GM23338 (cell line): ENCODE measurements at regions not wholly inside any gene's neighbourhood (a gene's known extent, or its start where the extent isn't known, plus 50 kb on each side); places are given as distances from the start of the nearest gene placed in this dataset.

ENCODE experiments used
- ATAC-seq: fragments of 200-7000 bp; cut with Tn5 transposase; 3 replicates; pipeline ENCODE4 v1.9.1; 2020
- DNase-seq: peaks from one replicate; pipeline ENCODE4 v3.0.0-alpha.2; 2015; ENCODE audit warnings: low spot score
- H2AFZ ChIP-seq: fragments of 200-600 bp; sonication (generic); 2 replicates; pipeline ENCODE4 v1.8.0; 2016; ENCODE audit warnings: antibody characterized with exemption, mild to moderate bottlenecking, moderate library complexity
- H3F3A ChIP-seq: fragments of 200-600 bp; sonication (generic); replicated peaks from 2 replicates; pipeline ENCODE4 v1.8.0; 2017; ENCODE audit warnings: antibody characterized with exemption, mixed run types, low read depth
- H3K27ac ChIP-seq: fragments of 200-600 bp; sonication (generic); 2 replicates; pipeline ENCODE4 v1.6.1; 2016; ENCODE audit warnings: low read depth
- H3K27me3 ChIP-seq: fragments of 200-600 bp; sonication (generic); 2 replicates; pipeline ENCODE4 v1.8.0; 2016; ENCODE audit warnings: mild to moderate bottlenecking, mixed run types, moderate library complexity; ENCODE audit not compliant: insufficient read depth
- H3K36me3 ChIP-seq: fragments of 200-600 bp; sonication (generic); 2 replicates; pipeline ENCODE4 v1.8.0; 2016; ENCODE audit warnings: mild to moderate bottlenecking; ENCODE audit not compliant: insufficient read depth
- H3K4me1 ChIP-seq: fragments of 200-600 bp; sonication (generic); 2 replicates; pipeline ENCODE4 v1.8.0; 2016; ENCODE audit warnings: mild to moderate bottlenecking, moderate library complexity; ENCODE audit not compliant: insufficient read depth
- H3K4me2 ChIP-seq: fragments of 200-600 bp; sonication (generic); 2 replicates; pipeline ENCODE4 v1.7.1; 2017; ENCODE audit warnings: mixed run types
- H3K4me3 ChIP-seq: fragments of 200-600 bp; sonication (generic); 2 replicates; pipeline ENCODE4 v1.6.1; 2016; ENCODE audit warnings: mixed run types
- H3K79me2 ChIP-seq: fragments of 200-600 bp; sonication (generic); replicated peaks from 2 replicates; pipeline ENCODE4 v1.8.0; 2017; ENCODE audit warnings: mild to moderate bottlenecking; ENCODE audit not compliant: insufficient read depth
- H3K9me2 ChIP-seq: fragments of 200-600 bp; sonication (generic); 2 replicates; pipeline ENCODE4 v1.8.0; 2017; ENCODE audit not compliant: insufficient read depth
- H4K20me1 ChIP-seq: fragments of 200-600 bp; sonication (generic); replicated peaks from 2 replicates; pipeline ENCODE4 v1.8.0; 2017; ENCODE audit warnings: mild to moderate bottlenecking; ENCODE audit not compliant: insufficient read depth
- H3K27ac Mint-ChIP-seq: 2 replicates; pipeline ENCODE4 v1.8.0; 2020; ENCODE audit warnings: inconsistent platforms, mild to moderate bottlenecking, moderate library complexity, mixed read lengths
- H3K27me3 Mint-ChIP-seq: 3 replicates; pipeline ENCODE4 v1.8.0; 2022; ENCODE audit warnings: low read depth, mild to moderate bottlenecking, moderate library complexity, mixed read lengths, inconsistent platforms; ENCODE audit not compliant: insufficient read depth, poor library complexity
- H3K36me3 Mint-ChIP-seq: 3 replicates; pipeline ENCODE4 v1.8.0; 2021; ENCODE audit warnings: low read depth, mild to moderate bottlenecking, inconsistent platforms, moderate library complexity, mixed read lengths
- H3K4me1 Mint-ChIP-seq: 3 replicates; pipeline ENCODE4 v1.8.0; 2020; ENCODE audit warnings: mild to moderate bottlenecking, inconsistent platforms, mixed read lengths
- H3K4me3 Mint-ChIP-seq: 3 replicates; pipeline ENCODE4 v1.8.0; 2021; ENCODE audit warnings: moderate library complexity, mild to moderate bottlenecking, inconsistent platforms, mixed read lengths
- H3K9me3 Mint-ChIP-seq: 3 replicates; pipeline ENCODE4 v1.8.0; 2020; ENCODE audit warnings: moderate library complexity, mild to moderate bottlenecking, inconsistent platforms, mixed read lengths
- EZH2phosphoT487 ChIP-seq: fragments of 200-600 bp; sonication (generic); IDR thresholded peaks from one replicate; pipeline ENCODE4 v1.8.1; 2018; ENCODE audit warnings: antibody characterized with exemption; ENCODE audit not compliant: unreplicated experiment
- POLR2AphosphoS5 ChIP-seq: IDR thresholded peaks from 2 replicates; pipeline ENCODE4 v1.6.1; 2016; ENCODE audit warnings: antibody characterized with exemption, low read depth
- STAT1 ChIP-seq: IDR thresholded peaks from one replicate; pipeline ENCODE4 v1.6.1; 2016; ENCODE audit warnings: antibody characterized with exemption; ENCODE audit not compliant: unreplicated experiment
- ZNF114 ChIP-seq: fragments of 250-450 bp; sonication (Bioruptor Pico); IDR thresholded peaks from 2 replicates; pipeline ENCODE4 v1.5.0; 2020; ENCODE audit warnings: mild to moderate bottlenecking, moderate library complexity
- TF ChIP-seq, protein P1 (sequence below), 2 experiments: fragments of 200-600 bp in 1 of 2; sonication (generic) in 1 of 2; conservative IDR thresholded peaks; 2 replicates each; pipeline versions ENCODE4 v1.5.1 to v1.6.1; 2016 to 2017; ENCODE audit warnings: antibody characterized with exemption in 2 of 2, low read depth in 2 of 2, mild to moderate bottlenecking in 2 of 2, moderate library complexity in 1 of 2
- TF ChIP-seq, protein P2 (sequence below): fragments of 250-450 bp; sonication (Bioruptor Pico); IDR thresholded peaks from 2 replicates; pipeline ENCODE4 v1.5.0; 2020; ENCODE audit warnings: mild to moderate bottlenecking, moderate library complexity

DNA sequence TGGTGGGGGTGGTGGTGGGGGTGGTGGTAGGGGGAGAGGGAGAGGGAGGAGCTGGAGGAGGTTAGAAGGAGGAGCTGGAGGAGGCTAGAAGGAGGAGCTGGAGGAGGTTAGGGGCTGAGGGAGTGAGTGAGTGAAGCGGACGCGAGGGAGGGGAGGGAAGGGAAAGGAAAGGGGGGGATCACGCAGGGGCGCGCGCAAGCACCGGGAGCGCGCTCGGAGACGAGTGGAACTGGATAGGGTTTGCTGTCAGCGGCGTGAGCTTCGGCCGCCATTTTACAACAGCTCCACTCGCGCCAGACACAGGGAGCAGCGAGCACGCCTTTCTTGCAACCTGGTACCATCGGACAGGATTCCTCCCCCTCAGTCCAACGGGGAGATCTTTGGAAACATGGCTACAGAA is 90.5 kb upstream of the FERMT1 start:
- Mint-ChIP-seq H3K27ac (no peak overlapping the region), H3K27me3 (peaks cover 7% of the 10 kb centered on the region), H3K36me3 (no peaks in the 10 kb centered on the region), H3K9me3 (no peaks in the 10 kb centered on the region; the same call in 2 of the 3 replicates), H3K4me1 (no peaks in the 10 kb centered on the region), H3K4me3 (no peak overlapping the region)
- Histone ChIP-seq H3K4me3 (no peak overlapping the region), H3K4me1 (no peaks in the 10 kb centered on the region), H3K27me3 (no peaks in the 10 kb centered on the region), H3K4me2 (no peak overlapping the region), H3K36me3 (no peaks in the 10 kb centered on the region), H4K20me1 (no peaks in the 10 kb centered on the region), H3F3A (no peaks in the 10 kb centered on the region), H3K9me2 (peaks cover 12% of the 10 kb centered on the region; the same call in 1 of the 2 replicates), H3K79me2 (no peaks in the 10 kb centered on the region), H3K27ac (no peak overlapping the region), H2AFZ (no peak overlapping the region)
- ATAC-seq (no peak), DNase-seq (no peak)
- TF ChIP-seq ZNF114 (CRISPR knock-in tag) (no peak), EZH2phosphoT487 (no peak), POLR2AphosphoS5 (no peak), STAT1 (no peak)
- TF ChIP-seq, protein P1, sequence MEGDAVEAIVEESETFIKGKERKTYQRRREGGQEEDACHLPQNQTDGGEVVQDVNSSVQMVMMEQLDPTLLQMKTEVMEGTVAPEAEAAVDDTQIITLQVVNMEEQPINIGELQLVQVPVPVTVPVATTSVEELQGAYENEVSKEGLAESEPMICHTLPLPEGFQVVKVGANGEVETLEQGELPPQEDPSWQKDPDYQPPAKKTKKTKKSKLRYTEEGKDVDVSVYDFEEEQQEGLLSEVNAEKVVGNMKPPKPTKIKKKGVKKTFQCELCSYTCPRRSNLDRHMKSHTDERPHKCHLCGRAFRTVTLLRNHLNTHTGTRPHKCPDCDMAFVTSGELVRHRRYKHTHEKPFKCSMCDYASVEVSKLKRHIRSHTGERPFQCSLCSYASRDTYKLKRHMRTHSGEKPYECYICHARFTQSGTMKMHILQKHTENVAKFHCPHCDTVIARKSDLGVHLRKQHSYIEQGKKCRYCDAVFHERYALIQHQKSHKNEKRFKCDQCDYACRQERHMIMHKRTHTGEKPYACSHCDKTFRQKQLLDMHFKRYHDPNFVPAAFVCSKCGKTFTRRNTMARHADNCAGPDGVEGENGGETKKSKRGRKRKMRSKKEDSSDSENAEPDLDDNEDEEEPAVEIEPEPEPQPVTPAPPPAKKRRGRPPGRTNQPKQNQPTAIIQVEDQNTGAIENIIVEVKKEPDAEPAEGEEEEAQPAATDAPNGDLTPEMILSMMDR (conservative IDR thresholded peaks at IDR 0.05; ENCODE audit: low read depth in 2 of 2) = no peak
- TF ChIP-seq, protein P2, sequence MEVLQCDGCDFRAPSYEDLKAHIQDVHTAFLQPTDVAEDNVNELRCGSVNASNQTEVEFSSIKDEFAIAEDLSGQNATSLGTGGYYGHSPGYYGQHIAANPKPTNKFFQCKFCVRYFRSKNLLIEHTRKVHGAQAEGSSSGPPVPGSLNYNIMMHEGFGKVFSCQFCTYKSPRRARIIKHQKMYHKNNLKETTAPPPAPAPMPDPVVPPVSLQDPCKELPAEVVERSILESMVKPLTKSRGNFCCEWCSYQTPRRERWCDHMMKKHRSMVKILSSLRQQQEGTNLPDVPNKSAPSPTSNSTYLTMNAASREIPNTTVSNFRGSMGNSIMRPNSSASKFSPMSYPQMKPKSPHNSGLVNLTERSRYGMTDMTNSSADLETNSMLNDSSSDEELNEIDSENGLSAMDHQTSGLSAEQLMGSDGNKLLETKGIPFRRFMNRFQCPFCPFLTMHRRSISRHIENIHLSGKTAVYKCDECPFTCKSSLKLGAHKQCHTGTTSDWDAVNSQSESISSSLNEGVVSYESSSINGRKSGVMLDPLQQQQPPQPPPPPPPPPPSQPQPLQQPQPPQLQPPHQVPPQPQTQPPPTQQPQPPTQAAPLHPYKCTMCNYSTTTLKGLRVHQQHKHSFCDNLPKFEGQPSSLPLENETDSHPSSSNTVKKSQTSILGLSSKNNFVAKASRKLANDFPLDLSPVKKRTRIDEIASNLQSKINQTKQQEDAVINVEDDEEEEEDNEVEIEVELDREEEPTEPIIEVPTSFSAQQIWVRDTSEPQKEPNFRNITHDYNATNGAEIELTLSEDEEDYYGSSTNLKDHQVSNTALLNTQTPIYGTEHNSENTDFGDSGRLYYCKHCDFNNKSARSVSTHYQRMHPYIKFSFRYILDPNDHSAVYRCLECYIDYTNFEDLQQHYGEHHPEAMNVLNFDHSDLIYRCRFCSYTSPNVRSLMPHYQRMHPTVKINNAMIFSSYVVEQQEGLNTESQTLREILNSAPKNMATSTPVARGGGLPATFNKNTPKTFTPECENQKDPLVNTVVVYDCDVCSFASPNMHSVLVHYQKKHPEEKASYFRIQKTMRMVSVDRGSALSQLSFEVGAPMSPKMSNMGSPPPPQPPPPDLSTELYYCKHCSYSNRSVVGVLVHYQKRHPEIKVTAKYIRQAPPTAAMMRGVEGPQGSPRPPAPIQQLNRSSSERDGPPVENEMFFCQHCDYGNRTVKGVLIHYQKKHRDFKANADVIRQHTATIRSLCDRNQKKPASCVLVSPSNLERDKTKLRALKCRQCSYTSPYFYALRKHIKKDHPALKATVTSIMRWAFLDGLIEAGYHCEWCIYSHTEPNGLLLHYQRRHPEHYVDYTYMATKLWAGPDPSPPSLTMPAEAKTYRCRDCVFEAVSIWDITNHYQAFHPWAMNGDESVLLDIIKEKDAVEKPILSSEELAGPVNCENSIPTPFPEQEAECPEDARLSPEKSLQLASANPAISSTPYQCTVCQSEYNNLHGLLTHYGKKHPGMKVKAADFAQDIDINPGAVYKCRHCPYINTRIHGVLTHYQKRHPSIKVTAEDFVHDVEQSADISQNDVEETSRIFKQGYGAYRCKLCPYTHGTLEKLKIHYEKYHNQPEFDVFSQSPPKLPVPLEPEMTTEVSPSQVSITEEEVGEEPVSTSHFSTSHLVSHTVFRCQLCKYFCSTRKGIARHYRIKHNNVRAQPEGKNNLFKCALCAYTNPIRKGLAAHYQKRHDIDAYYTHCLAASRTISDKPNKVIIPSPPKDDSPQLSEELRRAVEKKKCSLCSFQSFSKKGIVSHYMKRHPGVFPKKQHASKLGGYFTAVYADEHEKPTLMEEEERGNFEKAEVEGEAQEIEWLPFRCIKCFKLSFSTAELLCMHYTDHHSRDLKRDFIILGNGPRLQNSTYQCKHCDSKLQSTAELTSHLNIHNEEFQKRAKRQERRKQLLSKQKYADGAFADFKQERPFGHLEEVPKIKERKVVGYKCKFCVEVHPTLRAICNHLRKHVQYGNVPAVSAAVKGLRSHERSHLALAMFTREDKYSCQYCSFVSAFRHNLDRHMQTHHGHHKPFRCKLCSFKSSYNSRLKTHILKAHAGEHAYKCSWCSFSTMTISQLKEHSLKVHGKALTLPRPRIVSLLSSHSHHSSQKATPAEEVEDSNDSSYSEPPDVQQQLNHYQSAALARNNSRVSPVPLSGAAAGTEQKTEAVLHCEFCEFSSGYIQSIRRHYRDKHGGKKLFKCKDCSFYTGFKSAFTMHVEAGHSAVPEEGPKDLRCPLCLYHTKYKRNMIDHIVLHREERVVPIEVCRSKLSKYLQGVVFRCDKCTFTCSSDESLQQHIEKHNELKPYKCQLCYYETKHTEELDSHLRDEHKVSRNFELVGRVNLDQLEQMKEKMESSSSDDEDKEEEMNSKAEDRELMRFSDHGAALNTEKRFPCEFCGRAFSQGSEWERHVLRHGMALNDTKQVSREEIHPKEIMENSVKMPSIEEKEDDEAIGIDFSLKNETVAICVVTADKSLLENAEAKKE (CRISPR knock-in tag) = no peak
